ENCODE measurements at regions not wholly inside any gene's neighbourhood (a gene's known extent, or its start where the extent isn't known, plus 50 kb on each side); places are given as distances from the start of the nearest gene placed in this dataset.

DNA sequence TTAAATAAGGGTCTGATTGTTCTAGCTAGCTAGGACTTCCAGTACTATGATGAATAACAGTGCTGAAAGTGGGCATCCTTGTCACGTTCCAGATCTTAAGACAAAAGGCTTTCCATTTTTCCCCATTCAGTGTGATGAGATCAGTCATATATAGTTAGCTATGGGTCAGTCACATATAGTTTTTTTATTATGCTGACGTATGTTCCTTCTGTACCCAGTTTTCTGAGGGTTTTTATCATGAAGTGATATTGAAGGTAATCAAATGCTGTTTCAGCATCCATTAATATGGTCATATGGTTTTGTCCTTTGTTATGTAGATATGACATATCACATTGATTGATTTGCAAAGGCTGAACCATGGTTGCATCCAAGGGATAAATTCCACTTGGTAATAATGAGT is 800.1 kb upstream of the FBXO33 start:
- H2BK12ac ChIP-seq (ENCODE audit: insufficient read length, low read depth, low read length) = no peak overlapping the region
- no peak overlapping the region for H3K14ac ChIP-seq (ENCODE audit: insufficient read depth, low read length)
- H3K56ac ChIP-seq (ENCODE audit: insufficient read length, low read depth, low read length) = no peak overlapping the region
- H2BK120ac ChIP-seq (ENCODE audit: low read depth, low read length, poor library complexity, severe bottlenecking) = no peak overlapping the region
- H3K79me2 ChIP-seq (ENCODE audit: insufficient read depth, low read length) = no peaks in the 10 kb centered on the region
- no peaks in the 10 kb centered on the region for H4K20me1 ChIP-seq (ENCODE audit: control insufficient read depth, insufficient read depth, insufficient read length)
- H4K91ac ChIP-seq (ENCODE audit: insufficient read length, low read depth, low read length) = no peak overlapping the region
- H3K9me3 ChIP-seq (ENCODE audit: control insufficient read depth, low read depth, low read length) = no peaks in the 10 kb centered on the region
- H4K8ac ChIP-seq (replicated peaks; ENCODE audit: insufficient read length, low read depth, low read length) = no peak overlapping the region
- H2AFZ ChIP-seq (ENCODE audit: low read length) = no peak overlapping the region
- no peak overlapping the region for H2BK5ac ChIP-seq (ENCODE audit: insufficient read length, low read length)
- no peaks in the 10 kb centered on the region for H3K27me3 ChIP-seq (ENCODE audit: insufficient read depth, low read length)
- WGBS (ENCODE audit: extremely low coverage, insufficient read length, low lambda C conversion rate) = no CpG with 5 or more reads among the region's 2 CpGs
- H2AK5ac ChIP-seq (ENCODE audit: insufficient read length, low read length) = no peak overlapping the region
- H3K27ac Mint-ChIP-seq = no peak overlapping the region
- H3K4me2 ChIP-seq (ENCODE audit: insufficient read depth, insufficient read length, low read length) = no peak overlapping the region
- no peak overlapping the region for H3K23ac ChIP-seq (ENCODE audit: insufficient read length, low read depth, low read length)
- DNase-seq = no peak
- H3T11ph ChIP-seq (ENCODE audit: low read length) = no peak overlapping the region
- no peaks in the 10 kb centered on the region for H3K4me1 ChIP-seq (ENCODE audit: insufficient read depth, low read length)
- H3K23me2 ChIP-seq (ENCODE audit: insufficient read length, low read depth, low read length, poor library complexity, severe bottlenecking) = no peaks in the 10 kb centered on the region
- H3K27me3 Mint-ChIP-seq (ENCODE audit: low read depth) = no peaks in the 10 kb centered on the region
- no peak overlapping the region for H4K5ac ChIP-seq (ENCODE audit: insufficient read length, low read depth, low read length)
- TF ChIP-seq, protein P1, sequence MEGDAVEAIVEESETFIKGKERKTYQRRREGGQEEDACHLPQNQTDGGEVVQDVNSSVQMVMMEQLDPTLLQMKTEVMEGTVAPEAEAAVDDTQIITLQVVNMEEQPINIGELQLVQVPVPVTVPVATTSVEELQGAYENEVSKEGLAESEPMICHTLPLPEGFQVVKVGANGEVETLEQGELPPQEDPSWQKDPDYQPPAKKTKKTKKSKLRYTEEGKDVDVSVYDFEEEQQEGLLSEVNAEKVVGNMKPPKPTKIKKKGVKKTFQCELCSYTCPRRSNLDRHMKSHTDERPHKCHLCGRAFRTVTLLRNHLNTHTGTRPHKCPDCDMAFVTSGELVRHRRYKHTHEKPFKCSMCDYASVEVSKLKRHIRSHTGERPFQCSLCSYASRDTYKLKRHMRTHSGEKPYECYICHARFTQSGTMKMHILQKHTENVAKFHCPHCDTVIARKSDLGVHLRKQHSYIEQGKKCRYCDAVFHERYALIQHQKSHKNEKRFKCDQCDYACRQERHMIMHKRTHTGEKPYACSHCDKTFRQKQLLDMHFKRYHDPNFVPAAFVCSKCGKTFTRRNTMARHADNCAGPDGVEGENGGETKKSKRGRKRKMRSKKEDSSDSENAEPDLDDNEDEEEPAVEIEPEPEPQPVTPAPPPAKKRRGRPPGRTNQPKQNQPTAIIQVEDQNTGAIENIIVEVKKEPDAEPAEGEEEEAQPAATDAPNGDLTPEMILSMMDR (conservative IDR thresholded peaks at IDR 0.05) = no peak
- H2BK20ac ChIP-seq (ENCODE audit: low read depth, low read length, poor library complexity, severe bottlenecking) = no peak overlapping the region
- no peaks in the 10 kb centered on the region for H3K79me1 ChIP-seq (ENCODE audit: insufficient read depth, low read depth, low read length, poor library complexity, severe bottlenecking)
- H3K4me1 Mint-ChIP-seq = peaks cover 2 to 4% of the 10 kb centered on the region in 2 experiments; a peak in 2 of 4 replicates
- peaks cover 11 to 22% of the 10 kb centered on the region in 2 experiments for H3K9me3 Mint-ChIP-seq
- H3K36me3 Mint-ChIP-seq (ENCODE audit: insufficient read depth in 1 of 3, low read depth in 3 of 3) = peaks cover 6 to 17% (median 11%) of the 10 kb centered on the region in 3 experiments; a peak in 5 of 7 replicates
- H3K27ac ChIP-seq (ENCODE audit: insufficient read length, low read depth, low read length) = no peak overlapping the region
- no peak overlapping the region for H3K9ac ChIP-seq (ENCODE audit: extremely low read depth, insufficient read length, low read length)
- no peak overlapping the region for H3K4ac ChIP-seq (ENCODE audit: low read depth, low read length)
- H2BK15ac ChIP-seq (ENCODE audit: low read depth, low read length) = no peak overlapping the region
- no peak overlapping the region for H3K4me3 Mint-ChIP-seq
- no peak overlapping the region for H3K18ac ChIP-seq (ENCODE audit: insufficient read length, low read depth, low read length)
